BLaER1 (cell line): ENCODE measurements at regions not wholly inside any gene's neighbourhood (a gene's known extent, or its start where the extent isn't known, plus 50 kb on each side); places are given as distances from the start of the nearest gene placed in this dataset.

Experiments
- H3K27ac ChIP-seq: shearing (Covaris generic); formaldehyde crosslinking; 2 replicates; pipeline ENCODE4 v1.8.1; 2022
- H3K27me3 ChIP-seq: shearing (Covaris generic); formaldehyde crosslinking; 2 replicates; pipeline ENCODE4 v1.8.1; 2022
- H3K36me3 ChIP-seq: shearing (Covaris generic); formaldehyde crosslinking; 2 replicates; pipeline ENCODE4 v1.8.1; 2022
- H3K4me1 ChIP-seq: shearing (Covaris generic); formaldehyde crosslinking; 2 replicates; pipeline ENCODE4 v1.8.1; 2022
- H3K4me2 ChIP-seq: shearing (Covaris generic); formaldehyde crosslinking; 2 replicates; pipeline ENCODE4 v1.8.1; 2022
- H3K4me3 ChIP-seq: shearing (Covaris generic); formaldehyde crosslinking; 2 replicates; pipeline ENCODE4 v1.8.1; 2022
- H3K9ac ChIP-seq: shearing (Covaris generic); formaldehyde crosslinking; 2 replicates; pipeline ENCODE4 v1.8.1; 2022
- H3K9me3 ChIP-seq: shearing (Covaris generic); formaldehyde crosslinking; 2 replicates; pipeline ENCODE4 v1.8.1; 2022
- H4K20me1 ChIP-seq: shearing (Covaris generic); formaldehyde crosslinking; 2 replicates; pipeline ENCODE4 v1.8.1; 2022
- Cebpa-rat ChIP-seq: shearing (Covaris generic); IDR thresholded peaks from 2 replicates; pipeline ENCODE4 v1.8.1; 2022

DNA sequence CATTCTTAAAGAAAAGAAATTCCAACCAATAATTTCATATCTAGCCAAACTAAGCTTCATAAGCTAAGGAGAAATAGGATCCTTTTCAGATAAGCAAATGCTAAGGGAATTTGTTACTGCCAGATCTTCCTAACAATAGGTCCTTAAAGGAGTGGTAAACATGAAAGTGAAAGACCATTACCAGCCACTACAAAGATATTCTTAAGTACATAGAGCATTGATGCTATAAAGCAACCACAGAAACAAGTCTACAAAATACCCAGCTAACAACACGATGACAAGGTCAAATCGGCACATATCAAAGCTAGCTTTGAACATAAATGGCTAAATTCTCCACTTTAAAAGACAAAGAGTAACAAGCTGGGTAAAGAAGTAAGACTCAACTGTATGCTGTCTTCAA lies 188.9 kb upstream of the RPRM start:
- H3K4me1 ChIP-seq, result no peaks in the 10 kb centered on the region

DNA sequence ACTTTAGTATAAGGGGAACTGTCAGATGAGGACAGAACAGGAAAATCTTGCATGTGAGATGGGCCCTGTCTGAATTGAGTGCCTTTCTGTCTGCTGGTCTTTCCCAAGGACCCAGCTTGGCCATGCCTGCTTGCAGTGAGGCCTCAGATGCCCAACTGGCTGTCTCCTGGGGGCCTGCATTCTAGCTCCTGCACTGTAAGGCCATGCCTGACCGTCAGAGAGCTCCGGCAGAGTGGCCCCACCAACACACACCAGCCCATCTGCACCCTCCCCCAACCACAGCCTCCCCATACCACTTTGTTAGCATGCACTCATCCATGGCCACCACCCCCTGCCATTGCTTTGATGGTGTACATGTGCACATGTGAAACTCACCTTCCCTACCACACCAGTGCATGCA lies 190.4 kb upstream of the RPRM start:
- Histone ChIP-seq H4K20me1 (no peaks in the 10 kb centered on the region), H3K4me2 (no peak overlapping the region), H3K4me1 (no peaks in the 10 kb centered on the region), H3K36me3 (no peaks in the 10 kb centered on the region), H3K27ac (no peak overlapping the region), H3K27me3 (no peaks in the 10 kb centered on the region), H3K9me3 (0 out of 2 replicates have a peak, but pooled peaks cover under 1% of the 10 kb centered on the region), H3K9ac (no peak overlapping the region), H3K4me3 (no peak overlapping the region)
- no peak for TF ChIP-seq Cebpa-rat

More for the DNA sequence above, 188.9 kb upstream of the RPRM start:
- Histone ChIP-seq H3K36me3 (no peaks in the 10 kb centered on the region), H4K20me1 (no peaks in the 10 kb centered on the region), H3K9me3 (no peaks in the 10 kb centered on the region), H3K4me2 (no peak overlapping the region), H3K27ac (no peak overlapping the region), H3K9ac (no peak overlapping the region), H3K27me3 (no peaks in the 10 kb centered on the region), H3K4me3 (no peak overlapping the region)
- TF ChIP-seq Cebpa-rat, result no peak

DNA sequence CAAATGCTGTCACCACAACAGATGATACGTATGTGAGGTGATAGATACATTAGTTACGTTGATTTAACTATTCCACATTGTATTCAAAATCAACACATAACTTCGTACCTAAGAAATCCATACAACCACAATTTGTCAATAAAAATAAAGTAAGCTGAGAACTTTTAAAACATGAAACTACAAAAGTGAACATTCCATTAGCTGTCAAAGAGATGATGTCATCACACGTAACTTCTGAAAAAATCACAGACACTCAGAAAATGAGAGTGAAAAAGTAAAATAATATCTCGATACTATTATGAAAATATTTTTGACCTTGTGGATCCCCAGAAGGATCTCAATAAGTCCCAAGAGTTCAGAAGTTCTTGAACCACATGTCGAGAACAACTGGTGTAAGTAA lies 161.6 kb upstream of the GALNT13 start:
- Histone ChIP-seq H3K27me3 (no peaks in the 10 kb centered on the region), H3K4me3 (no peak overlapping the region), H3K4me2 (no peak overlapping the region), H3K27ac (no peak overlapping the region), H3K36me3 (no peaks in the 10 kb centered on the region), H3K9ac (no peak overlapping the region), H3K4me1 (no peaks in the 10 kb centered on the region), H3K9me3 (no peaks in the 10 kb centered on the region), H4K20me1 (no peaks in the 10 kb centered on the region)
- no peak for TF ChIP-seq Cebpa-rat

DNA sequence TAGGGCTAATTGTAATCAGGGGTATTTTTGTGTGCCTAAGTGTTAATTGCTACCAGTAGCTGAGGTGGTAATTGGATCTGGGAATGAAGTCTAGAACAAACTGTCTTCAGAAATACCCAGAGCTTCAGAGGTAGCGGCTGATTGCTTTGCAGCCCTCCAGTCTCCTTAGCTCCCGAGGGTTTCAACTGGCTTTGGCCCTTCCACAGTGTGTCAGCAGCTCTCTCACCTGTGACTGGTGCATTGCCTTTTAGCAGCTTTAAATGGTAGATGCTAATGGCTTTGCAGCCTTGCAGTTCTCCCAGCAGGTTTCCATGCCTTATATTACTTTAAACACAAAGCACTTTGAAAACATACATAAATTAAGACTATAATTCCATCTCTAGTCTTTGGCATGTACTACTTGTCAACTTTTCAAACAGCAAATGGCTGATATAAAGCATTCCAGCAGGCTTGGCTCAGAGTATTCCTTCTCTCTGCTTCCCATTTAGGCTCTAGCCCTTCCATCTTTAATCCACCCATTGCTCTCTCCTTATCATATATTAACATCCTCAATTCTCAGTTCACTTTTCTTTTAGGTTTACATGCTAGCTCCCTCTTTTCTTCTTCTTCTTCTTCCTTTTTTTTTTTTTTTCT lies 156.4 kb upstream of the GALNT13 start:
- no peaks in the 10 kb centered on the region for H3K9me3 ChIP-seq
- H3K27ac ChIP-seq, result no peak overlapping the region
- no peak overlapping the region for H3K9ac ChIP-seq
- no peaks in the 10 kb centered on the region for H3K27me3 ChIP-seq
- H3K36me3 ChIP-seq, result no peaks in the 10 kb centered on the region
- H4K20me1 ChIP-seq, result no peaks in the 10 kb centered on the region
- H3K4me2 ChIP-seq, result no peak overlapping the region
- H3K4me3 ChIP-seq, result no peak overlapping the region
- no peak for TF ChIP-seq Cebpa-rat
- no peaks in the 10 kb centered on the region for H3K4me1 ChIP-seq

DNA sequence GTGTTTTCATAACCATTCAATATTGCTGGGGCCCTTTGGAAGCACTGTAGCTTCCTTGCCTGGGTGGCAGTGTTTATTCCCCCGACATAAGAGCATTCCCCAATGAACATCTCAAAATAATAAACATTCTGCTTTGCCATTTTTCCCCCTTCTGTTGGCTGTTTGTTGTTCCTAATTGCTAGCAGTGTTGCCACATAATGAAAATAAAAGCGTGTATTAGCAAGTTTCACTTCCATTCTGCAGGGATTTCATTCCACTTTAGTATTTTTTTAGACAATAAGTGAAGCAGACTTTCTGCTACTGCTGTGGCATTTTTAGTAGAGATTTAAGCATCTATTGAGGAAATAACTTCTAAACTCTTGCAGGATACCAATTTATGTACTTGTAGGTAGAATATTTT lies 154.7 kb upstream of the GALNT13 start:
- Histone ChIP-seq H3K36me3 (no peaks in the 10 kb centered on the region), H3K27me3 (no peaks in the 10 kb centered on the region), H3K27ac (no peak overlapping the region), H3K4me3 (no peak overlapping the region), H3K4me2 (no peak overlapping the region), H3K4me1 (no peaks in the 10 kb centered on the region), H4K20me1 (no peaks in the 10 kb centered on the region), H3K9ac (no peak overlapping the region), H3K9me3 (no peaks in the 10 kb centered on the region)
- no peak for TF ChIP-seq Cebpa-rat

DNA sequence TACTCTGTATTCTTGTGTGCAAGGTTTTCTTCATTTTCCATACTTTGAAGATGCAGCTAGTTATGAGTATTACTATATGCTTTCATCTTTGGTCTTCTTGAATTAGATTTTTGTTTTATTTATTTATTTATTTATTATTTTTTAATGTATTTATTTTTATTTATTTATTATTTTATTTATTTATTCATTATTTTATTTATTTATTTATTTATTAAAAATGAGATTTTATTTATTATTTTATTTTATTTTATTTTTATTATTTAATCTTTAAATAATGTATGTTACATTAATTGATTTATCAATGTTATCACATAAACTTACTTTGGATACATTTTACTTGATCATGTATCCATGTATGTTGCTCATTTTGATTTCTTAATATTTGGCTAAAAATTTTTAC lies 132.3 kb upstream of the GALNT13 start:
- no peaks in the 10 kb centered on the region for H4K20me1 ChIP-seq
- H3K9ac ChIP-seq, result no peak overlapping the region
- no peak overlapping the region for H3K4me3 ChIP-seq
- H3K9me3 ChIP-seq, result no peaks in the 10 kb centered on the region
- H3K4me2 ChIP-seq, result no peak overlapping the region
- H3K27ac ChIP-seq, result no peak overlapping the region
- no peaks in the 10 kb centered on the region for H3K4me1 ChIP-seq
- no peaks in the 10 kb centered on the region for H3K36me3 ChIP-seq
- no peaks in the 10 kb centered on the region for H3K27me3 ChIP-seq
- no peak for TF ChIP-seq Cebpa-rat

DNA sequence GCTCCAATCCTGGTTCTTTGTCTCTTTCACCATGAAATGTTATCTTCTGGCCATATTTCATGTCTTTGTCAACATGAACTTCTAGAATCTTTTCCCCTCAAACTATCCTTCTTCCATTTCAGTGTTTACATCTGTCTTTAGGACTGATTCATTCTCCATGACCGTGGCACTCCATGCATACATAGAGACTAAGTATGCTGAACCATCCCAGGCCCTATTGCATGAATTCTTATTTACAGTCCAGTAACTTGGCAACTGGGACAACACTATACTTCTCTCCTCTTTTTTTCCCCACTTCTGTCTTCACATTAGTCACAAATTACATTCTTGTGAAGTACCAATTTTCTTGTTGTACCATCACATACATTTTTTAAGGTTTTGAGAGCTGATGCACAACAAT lies 109.8 kb upstream of the GALNT13 start:
- Histone ChIP-seq H3K27me3 (no peaks in the 10 kb centered on the region), H3K4me3 (no peak overlapping the region), H3K36me3 (no peaks in the 10 kb centered on the region), H3K4me2 (no peak overlapping the region), H3K27ac (no peak overlapping the region), H3K9me3 (peaks cover 36% of the 10 kb centered on the region), H3K9ac (no peak overlapping the region), H4K20me1 (no peaks in the 10 kb centered on the region), H3K4me1 (no peaks in the 10 kb centered on the region)
- no peak for TF ChIP-seq Cebpa-rat

DNA sequence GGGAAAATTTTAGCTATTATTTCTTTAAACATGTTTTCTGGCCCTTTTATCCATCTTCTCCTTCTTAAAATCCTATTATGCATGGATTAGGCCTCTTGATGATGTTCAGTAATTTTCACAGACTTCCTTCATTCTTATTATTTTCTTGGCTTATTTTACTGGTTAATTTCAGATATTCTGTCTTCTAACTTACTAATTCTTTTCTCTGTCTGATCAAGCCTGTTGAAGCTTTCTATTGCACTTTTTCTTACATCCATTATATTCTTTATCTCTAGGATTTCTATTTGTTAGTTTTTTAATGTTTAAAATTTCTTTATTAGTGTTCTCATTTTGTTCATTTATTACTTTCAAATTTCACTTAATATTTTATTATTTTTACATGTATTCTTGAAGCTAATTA lies 105.3 kb upstream of the GALNT13 start:
- no peak for TF ChIP-seq Cebpa-rat
- no peak overlapping the region for H3K27ac ChIP-seq

DNA sequence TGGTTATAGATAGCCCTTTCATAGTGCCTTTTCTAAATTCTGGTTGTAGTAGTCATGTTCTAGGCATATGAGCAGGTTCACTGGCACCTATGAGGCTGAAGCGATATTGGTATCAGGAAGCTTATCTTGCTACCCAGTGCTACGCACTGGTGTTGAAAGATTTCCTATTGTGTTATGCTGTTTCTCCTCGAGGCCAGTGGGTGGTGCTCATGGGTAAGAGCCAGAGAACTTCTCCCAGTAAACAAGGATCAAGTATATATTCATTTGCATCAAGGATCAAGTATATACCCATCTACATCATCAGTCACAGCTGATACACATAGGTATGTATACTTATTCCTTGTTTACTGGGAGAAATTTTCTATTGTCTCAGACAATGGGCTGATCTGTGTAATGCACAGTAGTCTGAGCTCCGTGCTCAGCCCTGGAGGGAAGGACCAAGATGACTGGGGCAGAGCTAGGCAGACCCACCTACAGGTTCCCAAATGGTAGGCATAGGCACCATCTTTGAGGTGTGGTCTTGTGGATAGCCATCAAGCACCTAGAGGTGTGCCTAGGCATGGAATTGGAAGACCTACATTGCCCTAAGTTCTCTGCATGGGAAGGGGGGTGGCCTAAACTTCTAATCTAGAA lies 101.2 kb upstream of the GALNT13 start:
- Histone ChIP-seq H4K20me1 (no peaks in the 10 kb centered on the region), H3K27me3 (no peaks in the 10 kb centered on the region), H3K4me2 (no peak overlapping the region), H3K4me3 (no peak overlapping the region), H3K36me3 (no peaks in the 10 kb centered on the region), H3K4me1 (0 out of 2 replicates have a peak, but pooled peaks cover 6% of the 10 kb centered on the region), H3K9me3 (peaks cover 38% of the 10 kb centered on the region), H3K9ac (no peak overlapping the region), H3K27ac (no peak overlapping the region)
- no peak for TF ChIP-seq Cebpa-rat

More for the DNA sequence above, 105.3 kb upstream of the GALNT13 start:
- H3K9me3 ChIP-seq, result peaks cover 62% of the 10 kb centered on the region
- no peaks in the 10 kb centered on the region for H4K20me1 ChIP-seq
- H3K4me1 ChIP-seq, result no peaks in the 10 kb centered on the region
- no peaks in the 10 kb centered on the region for H3K36me3 ChIP-seq
- no peak overlapping the region for H3K4me2 ChIP-seq
- no peak overlapping the region for H3K4me3 ChIP-seq
- no peak overlapping the region for H3K9ac ChIP-seq
- H3K27me3 ChIP-seq, result no peaks in the 10 kb centered on the region

DNA sequence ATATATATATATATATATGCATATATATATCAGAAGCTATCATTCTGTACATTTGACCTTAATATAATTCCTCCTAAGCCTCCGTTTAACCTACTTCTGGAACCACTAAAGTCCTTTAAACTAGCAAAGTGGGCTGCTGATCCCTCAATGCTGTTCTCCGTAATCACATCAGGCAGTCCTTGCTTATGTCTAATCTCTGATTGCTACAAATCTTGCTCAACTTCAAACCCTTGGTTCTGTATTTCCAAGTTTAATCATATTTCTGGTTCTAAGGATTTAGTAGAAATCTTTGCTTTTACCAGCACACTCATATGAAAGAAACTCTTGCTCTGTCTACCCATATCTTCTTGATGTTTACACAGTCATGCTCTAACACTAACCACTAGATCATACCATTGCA lies 91.5 kb upstream of the GALNT13 start:
- Histone ChIP-seq H3K27me3 (no peaks in the 10 kb centered on the region), H3K4me1 (no peaks in the 10 kb centered on the region), H3K4me3 (no peak overlapping the region), H3K9me3 (no peaks in the 10 kb centered on the region), H3K4me2 (no peak overlapping the region), H4K20me1 (no peaks in the 10 kb centered on the region), H3K36me3 (no peaks in the 10 kb centered on the region), H3K27ac (no peak overlapping the region), H3K9ac (no peak overlapping the region)
- TF ChIP-seq Cebpa-rat, result no peak
